HCT116 (cell line): ENCODE measurements at regions not wholly inside any gene's neighbourhood (a gene's known extent, or its start where the extent isn't known, plus 50 kb on each side); places are given as distances from the start of the nearest gene placed in this dataset.

ENCODE experiments used
- ATAC-seq: fragments of 200-7000 bp; cut with Tn5 transposase; 2 replicates; pipeline ENCODE4 v1.9.1; 2020; ENCODE audit warnings: mild to moderate bottlenecking, moderate library complexity
- BruUV-seq: library from RNA; stranded (reverse); fragments of 400-500 nt; replicated peaks from 2 replicates; lab custom pipeline; 2021; lab: Mats Ljungman, UMichigan
- CTCF ChIA-PET: fragments of 300-600 bp; sonication (Branson Sonifier 250); formaldehyde crosslinking; loops from one replicate; lab custom pipeline; 2021; ENCODE audit warnings: antibody characterized with exemption; lab: Charles Lee
- POLR2A ChIA-PET: fragments of 300-600, 350-600 bp; sonication (Branson Sonifier 250); formaldehyde crosslinking; loops from one replicate; lab custom pipeline; 2021; ENCODE audit warnings: antibody characterized with exemption; lab: Charles Lee
- RAD21 ChIA-PET, 2 experiments: fragments of 300-600 bp; sonication (Branson Sonifier 250); formaldehyde crosslinking; loops; one replicate each; lab custom pipeline; 2023; ENCODE audit warnings: low total read pairs in 2 of 2; ENCODE audit not compliant: uncharacterized antibody in 2 of 2, unreplicated experiment in 2 of 2, low non-redundant PET in 1 of 2; lab: Charles Lee
- DNase-seq: peaks from one replicate; pipeline ENCODE4 v3.0.0-alpha.2; 2010; ENCODE audit warnings: low read depth, low spot score
- H2AFZ ChIP-seq: fragments of 200-600 bp; shearing (Covaris generic), sonication (generic); 2 replicates; pipeline ENCODE4 v1.6.1; 2017; ENCODE audit warnings: low read depth, mixed run types, mixed read lengths, antibody characterized with exemption, low read length; ENCODE audit not compliant: poor library complexity, severe bottlenecking
- H3K27ac ChIP-seq: 2 replicates; pipeline ENCODE4 v1.5.1; 2012; ENCODE audit warnings: low read depth, low read length
- H3K27me3 ChIP-seq: fragments of 200-600 bp; sonication (generic); 2 replicates; pipeline ENCODE4 v1.6.1; 2016; ENCODE audit warnings: mixed run types, low read length, mixed read lengths; ENCODE audit not compliant: insufficient read depth
- H3K36me3 ChIP-seq, 2 experiments: fragments of 200-500 bp in 1 of 2; fragments of 200-600 bp in 1 of 2; sonication (Bioruptor generic) in 1 of 2; sonication (generic) in 1 of 2; 2 replicates each; pipeline versions ENCODE4 v1.5.1 to v1.6.1; 2014 to 2016; ENCODE audit warnings: low read length in 2 of 2, inconsistent platforms in 1 of 2, mixed read lengths in 1 of 2, mixed run types in 1 of 2; ENCODE audit not compliant: insufficient read depth in 2 of 2, control insufficient read depth in 1 of 2
- H3K4me1 ChIP-seq, 2 experiments: fragments of 200-600 bp in 1 of 2; sonication (generic) in 1 of 2; 2 replicates each; pipeline versions ENCODE4 v1.5.1 to v1.6.1; 2012 to 2017; ENCODE audit warnings: low read length in 2 of 2, inconsistent platforms in 1 of 2, mild to moderate bottlenecking in 1 of 2, mixed read lengths in 1 of 2, mixed run types in 1 of 2, moderate library complexity in 1 of 2; ENCODE audit not compliant: insufficient read depth in 2 of 2, control insufficient read depth in 1 of 2
- H3K4me2 ChIP-seq: fragments of 200-600 bp; sonication (generic); 2 replicates; pipeline ENCODE4 v1.6.1; 2017; ENCODE audit warnings: mixed run types, low read length, mixed read lengths
- H3K4me3 ChIP-seq, 2 experiments: fragments of 200-600 bp in 1 of 2; sonication (generic) in 1 of 2; replicated peaks in 1 of 2; 2 replicates each; pipeline ENCODE4 v1.5.1; 2011 to 2016; ENCODE audit warnings: low read length in 2 of 2, control low read depth in 1 of 2, low read depth in 1 of 2, mild to moderate bottlenecking in 1 of 2, mixed read lengths in 1 of 2, mixed run types in 1 of 2
- H3K79me2 ChIP-seq: fragments of 200-600 bp; sonication (generic); 2 replicates; pipeline ENCODE4 v1.6.1; 2017; ENCODE audit warnings: mild to moderate bottlenecking, mixed run types, low read length, moderate library complexity, mixed read lengths; ENCODE audit not compliant: insufficient read depth
- H3K9ac ChIP-seq: fragments of 200-600 bp; sonication (generic); 2 replicates; pipeline ENCODE4 v1.6.1; 2016; ENCODE audit warnings: low read length, mixed read lengths
- H3K9me2 ChIP-seq: fragments of 200-600 bp; sonication (generic), shearing (Covaris generic); 2 replicates; pipeline ENCODE4 v1.6.1; 2017; ENCODE audit warnings: mixed run types, mild to moderate bottlenecking, moderate library complexity; ENCODE audit not compliant: insufficient read depth
- H3K9me3 ChIP-seq, 2 experiments: fragments of 200-500 bp in 1 of 2; fragments of 200-600 bp in 1 of 2; sonication (Bioruptor generic) in 1 of 2; sonication (generic) in 1 of 2; 2 replicates each; pipeline ENCODE4 v1.6.1; 2014 to 2017; ENCODE audit warnings: low read length in 2 of 2, mixed read lengths in 2 of 2, inconsistent platforms in 1 of 2, low read depth in 1 of 2, mild to moderate bottlenecking in 1 of 2, mixed run types in 1 of 2, moderate library complexity in 1 of 2; ENCODE audit not compliant: control insufficient read depth in 1 of 2, insufficient read depth in 1 of 2
- H4K20me1 ChIP-seq: fragments of 200-600 bp; sonication (generic), shearing (Covaris generic); 2 replicates; pipeline ENCODE4 v1.6.1; 2017; ENCODE audit warnings: mixed run types, mild to moderate bottlenecking, moderate library complexity; ENCODE audit not compliant: insufficient read depth
- CBX3 ChIP-seq: IDR thresholded peaks from 2 replicates; pipeline ENCODE4 v1.6.1; 2012; ENCODE audit warnings: low read depth
- CEBPB ChIP-seq: IDR thresholded peaks from 2 replicates; pipeline ENCODE4 v1.6.1; 2012; ENCODE audit warnings: low read depth
- EGR1 ChIP-seq: IDR thresholded peaks from 2 replicates; pipeline ENCODE4 v1.6.1; 2012; ENCODE audit warnings: low read depth
- EZH2phosphoT487 ChIP-seq: fragments of 200-600 bp; IDR thresholded peaks from 2 replicates; pipeline ENCODE4 v1.6.1; 2018; ENCODE audit warnings: antibody characterized with exemption, borderline replicate concordance
- FOSL1 ChIP-seq: IDR thresholded peaks from 2 replicates; pipeline ENCODE4 v1.6.1; 2012; ENCODE audit warnings: low read depth
- JUND ChIP-seq: IDR thresholded peaks from 2 replicates; pipeline ENCODE4 v1.6.1; 2012
- POLR2AphosphoS5 ChIP-seq: IDR thresholded peaks from 2 replicates; pipeline ENCODE4 v1.6.1; 2011; ENCODE audit warnings: mild to moderate bottlenecking, low read depth, low read length, moderate library complexity
- RAD21 ChIP-seq: IDR thresholded peaks from 2 replicates; pipeline ENCODE4 v1.6.1; 2012; ENCODE audit warnings: low read depth, mild to moderate bottlenecking
- SP1 ChIP-seq: IDR thresholded peaks from 2 replicates; pipeline ENCODE4 v1.6.1; 2012; ENCODE audit warnings: low read depth
- TCF7L2 ChIP-seq: IDR thresholded peaks from 2 replicates; pipeline ENCODE4 v1.7.0; 2011; ENCODE audit warnings: borderline replicate concordance, inconsistent platforms; ENCODE audit not compliant: insufficient read depth, insufficient read length; ENCODE audit errors: extremely low read depth
- YY1 ChIP-seq: IDR thresholded peaks from 2 replicates; pipeline ENCODE4 v1.6.1; 2011; ENCODE audit warnings: low read length, low read depth, moderate library complexity, mild to moderate bottlenecking; ENCODE audit not compliant: insufficient replicate concordance; ENCODE audit errors: extremely low read depth
- ZFX ChIP-seq: fragments of 450-650 bp; IDR thresholded peaks from 2 replicates; pipeline ENCODE4 v1.6.1; 2017
- ZNF274 ChIP-seq: fragments of 200-500 bp; sonication (Bioruptor generic); IDR thresholded peaks from 2 replicates; pipeline ENCODE4 v1.6.1; 2014; ENCODE audit warnings: mild to moderate bottlenecking, low read depth, low read length, inconsistent platforms
- intact Hi-C: fragments of 100-400 bp; cut with micrococcal nuclease; formaldehyde crosslinking; loops from 2 replicates; pipeline ENCODE4 v1.10.0; 2022
- TF ChIP-seq, protein P1 (sequence below): IDR thresholded peaks from 2 replicates; pipeline ENCODE4 v1.6.1; 2011; ENCODE audit warnings: mild to moderate bottlenecking, low read length, moderate library complexity; ENCODE audit not compliant: insufficient replicate concordance; ENCODE audit errors: extremely low read depth
- TF ChIP-seq, protein P2 (sequence below): IDR thresholded peaks from 2 replicates; pipeline ENCODE4 v1.6.1; 2012; ENCODE audit warnings: low read depth

DNA sequence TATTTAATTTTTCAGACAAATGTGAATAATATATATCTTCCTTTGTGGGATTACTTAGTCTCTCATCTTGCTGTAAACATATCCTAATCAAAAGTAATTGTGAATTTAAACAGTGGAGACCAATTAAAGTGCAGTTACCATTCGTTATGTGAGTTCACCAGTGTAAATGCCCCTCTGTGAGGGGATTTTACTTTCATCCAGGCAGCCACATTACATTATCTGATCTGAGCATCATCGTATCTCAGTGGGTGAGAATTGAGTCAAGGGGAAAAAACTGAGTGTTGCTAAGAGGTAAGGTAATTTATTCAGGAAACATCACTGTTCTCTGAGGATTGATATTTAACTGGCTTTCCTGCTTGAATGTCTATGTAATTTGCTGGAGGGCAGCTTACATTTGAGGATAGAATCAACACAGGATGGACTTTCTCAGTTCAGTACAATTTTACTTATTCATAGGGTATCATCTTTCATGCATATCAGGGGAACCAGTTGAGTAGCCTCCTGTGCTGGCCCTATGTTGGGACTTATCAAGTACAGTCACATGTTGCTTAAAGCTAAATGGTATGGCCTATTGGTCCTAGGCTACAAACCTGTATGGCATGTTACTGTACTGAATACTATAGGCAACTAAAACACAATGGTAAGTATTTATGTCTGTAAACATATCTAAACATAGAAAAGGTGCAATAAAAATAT lies 219.7 kb downstream of the CD47 start:
- TF ChIP-seq CBX3 (no peak), RAD21 (no peak), POLR2AphosphoS5 (no peak), FOSL1 (no peak), EZH2phosphoT487 (no peak), YY1 (no peak), ZNF274 (no peak), TCF7L2 (no peak), ZFX (no peak), CEBPB (no peak), JUND (no peak), SP1 (no peak), EGR1 (no peak)
- TF ChIP-seq, protein P1, sequence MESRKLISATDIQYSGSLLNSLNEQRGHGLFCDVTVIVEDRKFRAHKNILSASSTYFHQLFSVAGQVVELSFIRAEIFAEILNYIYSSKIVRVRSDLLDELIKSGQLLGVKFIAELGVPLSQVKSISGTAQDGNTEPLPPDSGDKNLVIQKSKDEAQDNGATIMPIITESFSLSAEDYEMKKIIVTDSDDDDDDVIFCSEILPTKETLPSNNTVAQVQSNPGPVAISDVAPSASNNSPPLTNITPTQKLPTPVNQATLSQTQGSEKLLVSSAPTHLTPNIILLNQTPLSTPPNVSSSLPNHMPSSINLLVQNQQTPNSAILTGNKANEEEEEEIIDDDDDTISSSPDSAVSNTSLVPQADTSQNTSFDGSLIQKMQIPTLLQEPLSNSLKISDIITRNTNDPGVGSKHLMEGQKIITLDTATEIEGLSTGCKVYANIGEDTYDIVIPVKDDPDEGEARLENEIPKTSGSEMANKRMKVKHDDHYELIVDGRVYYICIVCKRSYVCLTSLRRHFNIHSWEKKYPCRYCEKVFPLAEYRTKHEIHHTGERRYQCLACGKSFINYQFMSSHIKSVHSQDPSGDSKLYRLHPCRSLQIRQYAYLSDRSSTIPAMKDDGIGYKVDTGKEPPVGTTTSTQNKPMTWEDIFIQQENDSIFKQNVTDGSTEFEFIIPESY: no peak
- TF ChIP-seq, protein P2, sequence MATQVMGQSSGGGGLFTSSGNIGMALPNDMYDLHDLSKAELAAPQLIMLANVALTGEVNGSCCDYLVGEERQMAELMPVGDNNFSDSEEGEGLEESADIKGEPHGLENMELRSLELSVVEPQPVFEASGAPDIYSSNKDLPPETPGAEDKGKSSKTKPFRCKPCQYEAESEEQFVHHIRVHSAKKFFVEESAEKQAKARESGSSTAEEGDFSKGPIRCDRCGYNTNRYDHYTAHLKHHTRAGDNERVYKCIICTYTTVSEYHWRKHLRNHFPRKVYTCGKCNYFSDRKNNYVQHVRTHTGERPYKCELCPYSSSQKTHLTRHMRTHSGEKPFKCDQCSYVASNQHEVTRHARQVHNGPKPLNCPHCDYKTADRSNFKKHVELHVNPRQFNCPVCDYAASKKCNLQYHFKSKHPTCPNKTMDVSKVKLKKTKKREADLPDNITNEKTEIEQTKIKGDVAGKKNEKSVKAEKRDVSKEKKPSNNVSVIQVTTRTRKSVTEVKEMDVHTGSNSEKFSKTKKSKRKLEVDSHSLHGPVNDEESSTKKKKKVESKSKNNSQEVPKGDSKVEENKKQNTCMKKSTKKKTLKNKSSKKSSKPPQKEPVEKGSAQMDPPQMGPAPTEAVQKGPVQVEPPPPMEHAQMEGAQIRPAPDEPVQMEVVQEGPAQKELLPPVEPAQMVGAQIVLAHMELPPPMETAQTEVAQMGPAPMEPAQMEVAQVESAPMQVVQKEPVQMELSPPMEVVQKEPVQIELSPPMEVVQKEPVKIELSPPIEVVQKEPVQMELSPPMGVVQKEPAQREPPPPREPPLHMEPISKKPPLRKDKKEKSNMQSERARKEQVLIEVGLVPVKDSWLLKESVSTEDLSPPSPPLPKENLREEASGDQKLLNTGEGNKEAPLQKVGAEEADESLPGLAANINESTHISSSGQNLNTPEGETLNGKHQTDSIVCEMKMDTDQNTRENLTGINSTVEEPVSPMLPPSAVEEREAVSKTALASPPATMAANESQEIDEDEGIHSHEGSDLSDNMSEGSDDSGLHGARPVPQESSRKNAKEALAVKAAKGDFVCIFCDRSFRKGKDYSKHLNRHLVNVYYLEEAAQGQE: no peak
- Histone ChIP-seq H4K20me1 (no peaks in the 10 kb centered on the region), H3K36me3 (no peaks in the 10 kb centered on the region), H3K27ac (no peak overlapping the region), H3K9ac (no peak overlapping the region), H3K4me2 (no peak overlapping the region), H3K79me2 (no peaks in the 10 kb centered on the region), H3K4me1 (no peaks in the 10 kb centered on the region), H3K4me3 (no peak overlapping the region), H3K9me2 (peaks cover 5% of the 10 kb centered on the region; the same call in 1 of the 2 replicates), H2AFZ (no peak overlapping the region), H3K9me3 (no peaks in the 10 kb centered on the region), H3K27me3 (no peaks in the 10 kb centered on the region)
- ChIA-PET CTCF (no interaction called here), RAD21 (no interaction called here), POLR2A (no interaction called here)
- DNase-seq (no peak), ATAC-seq (no peak)
- BruUV-seq: no TSS peak
- intact Hi-C loops: no loop called here
